GM19351 (cell line): ENCODE measurements at regions not wholly inside any gene's neighbourhood (a gene's known extent, or its start where the extent isn't known, plus 50 kb on each side); places are given as distances from the start of the nearest gene placed in this dataset.

Source experiments
- ATAC-seq: cut with Tn5 transposase; IDR thresholded peaks from one replicate; pipeline ENCODE4 v1.9.1; 2021; ENCODE audit warnings: mild to moderate bottlenecking, moderate library complexity; ENCODE audit not compliant: unreplicated experiment

GRCh38 chr13:83229574-83230305 lies 652.5 kb downstream of the SLITRK1 start:
- ATAC-seq = no peak

- ATAC-seq = no peak
Observed at GRCh38 chr13:83223546-83223945, 658.7 kb downstream of the SLITRK1 start.

GRCh38 chr13:83221813-83222241 lies 660.4 kb downstream of the SLITRK1 start:
- ATAC-seq = no peak

- ATAC-seq = no peak
Observed at GRCh38 chr13:83221256-83221655, 661.0 kb downstream of the SLITRK1 start.

GRCh38 chr13:83220241-83220640 lies 662.0 kb downstream of the SLITRK1 start:
- ATAC-seq = no peak

GRCh38 chr13:83219832-83220231 lies 662.4 kb downstream of the SLITRK1 start:
- no peak for ATAC-seq

- ATAC-seq = no peak
Observed at GRCh38 chr13:83216479-83217245, 665.6 kb downstream of the SLITRK1 start.

GRCh38 chr13:83215627-83216026 lies 666.6 kb downstream of the SLITRK1 start:
- ATAC-seq = no peak

- ATAC-seq = no peak
Observed at GRCh38 chr13:83214452-83214851, 667.8 kb downstream of the SLITRK1 start.

GRCh38 chr13:83211301-83211700 lies 671.0 kb downstream of the SLITRK1 start:
- ATAC-seq = no peak

- ATAC-seq = no peak
Observed at GRCh38 chr13:83204886-83205285, 677.4 kb downstream of the SLITRK1 start.

GRCh38 chr13:83201506-83201905 lies 680.8 kb downstream of the SLITRK1 start:
- ATAC-seq = no peak

GRCh38 chr13:83197316-83197715 lies 685.0 kb downstream of the SLITRK1 start:
- no peak for ATAC-seq

- ATAC-seq = no peak
Observed at GRCh38 chr13:83190020-83190419, 692.3 kb downstream of the SLITRK1 start.

- ATAC-seq = no peak
Observed at GRCh38 chr13:83184819-83185218, 697.5 kb downstream of the SLITRK1 start.

- ATAC-seq = no peak
Observed at GRCh38 chr13:83184150-83184475, 698.2 kb downstream of the SLITRK1 start.

GRCh38 chr13:83183439-83184149 lies 698.7 kb downstream of the SLITRK1 start:
- no peak for ATAC-seq

GRCh38 chr13:83182845-83183244 lies 699.4 kb downstream of the SLITRK1 start:
- no peak for ATAC-seq

- no peak for ATAC-seq
Observed at GRCh38 chr13:83178008-83178407, 704.3 kb downstream of the SLITRK1 start.

GRCh38 chr13:83168590-83168989 lies 713.7 kb downstream of the SLITRK1 start:
- ATAC-seq = no peak

GRCh38 chr13:83167203-83167602 lies 715.1 kb downstream of the SLITRK1 start:
- no peak for ATAC-seq

- ATAC-seq = no peak
Observed at GRCh38 chr13:83166550-83166949, 715.7 kb downstream of the SLITRK1 start.
